Adrenal gland (tissue), 5 donors: ENCODE measurements at regions not wholly inside any gene's neighbourhood (a gene's known extent, or its start where the extent isn't known, plus 50 kb on each side); places are given as distances from the start of the nearest gene placed in this dataset.

ENCODE experiments used
- POLR2A ChIP-seq, 2 donors: fragments of 450-650 bp; IDR thresholded peaks; one replicate each; pipeline ENCODE4 v1.6.1; 2017; ENCODE audit warnings: antibody characterized with exemption in 2 of 2, mild to moderate bottlenecking in 2 of 2, moderate library complexity in 1 of 2
- TF ChIP-seq, protein P1 (sequence below), 6 experiments: fragments of 450-650 bp in 4 of 6; fragments of 200-600 bp in 2 of 6; sonication (generic) in 1 of 6; IDR thresholded peaks; 1 replicate in 5 of 6; 2 replicates in 1 of 6; pipeline versions ENCODE4 v1.5.1 to v1.8.0; 2016 to 2021; ENCODE audit warnings: antibody characterized with exemption in 6 of 6, mild to moderate bottlenecking in 2 of 6, moderate library complexity in 1 of 6
- donor health status: DM: no; HTN: no; CAD: no.

DNA sequence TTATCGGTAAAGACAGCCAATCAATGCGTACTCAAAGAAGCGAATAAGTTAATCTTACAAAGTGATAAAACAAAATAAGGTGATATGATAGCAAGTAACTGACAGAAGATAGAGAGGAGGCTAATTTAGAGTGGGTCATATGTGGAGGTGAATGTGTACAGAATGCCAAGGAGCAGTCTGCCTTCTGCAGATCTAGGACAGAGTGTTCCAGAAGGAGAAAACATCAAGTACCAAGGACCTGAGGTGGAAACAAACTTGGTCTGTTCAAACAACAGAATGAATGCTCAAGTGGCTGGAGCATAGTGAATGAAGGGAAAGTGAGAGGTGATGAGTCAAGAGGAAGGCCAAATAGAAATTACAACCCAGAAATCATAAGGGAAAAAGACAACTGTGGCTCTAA is 170.3 kb upstream of the BMP4 start:
- TF ChIP-seq POLR2A (IDR thresholded peaks at IDR 0.05): no peak
- TF ChIP-seq, protein P1, sequence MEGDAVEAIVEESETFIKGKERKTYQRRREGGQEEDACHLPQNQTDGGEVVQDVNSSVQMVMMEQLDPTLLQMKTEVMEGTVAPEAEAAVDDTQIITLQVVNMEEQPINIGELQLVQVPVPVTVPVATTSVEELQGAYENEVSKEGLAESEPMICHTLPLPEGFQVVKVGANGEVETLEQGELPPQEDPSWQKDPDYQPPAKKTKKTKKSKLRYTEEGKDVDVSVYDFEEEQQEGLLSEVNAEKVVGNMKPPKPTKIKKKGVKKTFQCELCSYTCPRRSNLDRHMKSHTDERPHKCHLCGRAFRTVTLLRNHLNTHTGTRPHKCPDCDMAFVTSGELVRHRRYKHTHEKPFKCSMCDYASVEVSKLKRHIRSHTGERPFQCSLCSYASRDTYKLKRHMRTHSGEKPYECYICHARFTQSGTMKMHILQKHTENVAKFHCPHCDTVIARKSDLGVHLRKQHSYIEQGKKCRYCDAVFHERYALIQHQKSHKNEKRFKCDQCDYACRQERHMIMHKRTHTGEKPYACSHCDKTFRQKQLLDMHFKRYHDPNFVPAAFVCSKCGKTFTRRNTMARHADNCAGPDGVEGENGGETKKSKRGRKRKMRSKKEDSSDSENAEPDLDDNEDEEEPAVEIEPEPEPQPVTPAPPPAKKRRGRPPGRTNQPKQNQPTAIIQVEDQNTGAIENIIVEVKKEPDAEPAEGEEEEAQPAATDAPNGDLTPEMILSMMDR (IDR thresholded peaks at IDR 0.05): no peak
